ENCODE measurements at regions not wholly inside any gene's neighbourhood (a gene's known extent, or its start where the extent isn't known, plus 50 kb on each side); places are given as distances from the start of the nearest gene placed in this dataset.

DNA sequence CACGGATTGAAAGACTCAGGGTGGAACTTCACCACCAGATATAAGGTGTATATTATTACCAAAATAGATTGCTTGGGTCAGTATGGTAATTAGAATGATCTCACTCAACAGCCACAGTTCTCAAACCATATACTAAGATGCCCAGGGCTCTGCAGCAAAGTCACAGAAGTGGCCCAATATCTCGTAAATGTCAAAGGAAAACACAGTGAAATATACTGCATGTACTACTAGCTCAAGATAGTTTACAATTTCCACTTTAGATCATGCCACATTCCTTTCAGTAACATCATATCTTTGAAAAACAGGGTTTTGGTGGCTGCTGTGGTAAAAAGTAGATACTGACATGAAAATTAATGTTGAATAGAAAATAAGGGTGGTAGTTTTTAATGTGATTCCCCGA, 180.3 kb upstream of the ATP1B1 start:
- TF ChIP-seq POLR2A (IDR thresholded peaks at IDR 0.05; ENCODE audit: extremely low read depth, insufficient read length) (no peak), MYC (IDR thresholded peaks at IDR 0.05; ENCODE audit: low read depth, low read length) (no peak)
- TF ChIP-seq, protein P1, sequence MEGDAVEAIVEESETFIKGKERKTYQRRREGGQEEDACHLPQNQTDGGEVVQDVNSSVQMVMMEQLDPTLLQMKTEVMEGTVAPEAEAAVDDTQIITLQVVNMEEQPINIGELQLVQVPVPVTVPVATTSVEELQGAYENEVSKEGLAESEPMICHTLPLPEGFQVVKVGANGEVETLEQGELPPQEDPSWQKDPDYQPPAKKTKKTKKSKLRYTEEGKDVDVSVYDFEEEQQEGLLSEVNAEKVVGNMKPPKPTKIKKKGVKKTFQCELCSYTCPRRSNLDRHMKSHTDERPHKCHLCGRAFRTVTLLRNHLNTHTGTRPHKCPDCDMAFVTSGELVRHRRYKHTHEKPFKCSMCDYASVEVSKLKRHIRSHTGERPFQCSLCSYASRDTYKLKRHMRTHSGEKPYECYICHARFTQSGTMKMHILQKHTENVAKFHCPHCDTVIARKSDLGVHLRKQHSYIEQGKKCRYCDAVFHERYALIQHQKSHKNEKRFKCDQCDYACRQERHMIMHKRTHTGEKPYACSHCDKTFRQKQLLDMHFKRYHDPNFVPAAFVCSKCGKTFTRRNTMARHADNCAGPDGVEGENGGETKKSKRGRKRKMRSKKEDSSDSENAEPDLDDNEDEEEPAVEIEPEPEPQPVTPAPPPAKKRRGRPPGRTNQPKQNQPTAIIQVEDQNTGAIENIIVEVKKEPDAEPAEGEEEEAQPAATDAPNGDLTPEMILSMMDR (IDR thresholded peaks at IDR 0.05; ENCODE audit: low read depth, low read length): no peak
- TF ChIP-seq, protein P2, sequence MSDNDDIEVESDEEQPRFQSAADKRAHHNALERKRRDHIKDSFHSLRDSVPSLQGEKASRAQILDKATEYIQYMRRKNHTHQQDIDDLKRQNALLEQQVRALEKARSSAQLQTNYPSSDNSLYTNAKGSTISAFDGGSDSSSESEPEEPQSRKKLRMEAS (IDR thresholded peaks at IDR 0.05; ENCODE audit: low read depth, low read length): no peak

All from NB4 (cell line).